ENCODE measurements at regions not wholly inside any gene's neighbourhood (a gene's known extent, or its start where the extent isn't known, plus 50 kb on each side); places are given as distances from the start of the nearest gene placed in this dataset.

- no peak for DNase-seq (ENCODE audit: low spot score)
Measured at GRCh38 chr2:172364261-172364660, 63.1 kb upstream of the ITGA6 start.

- no peak for DNase-seq (ENCODE audit: low spot score)
Measured at GRCh38 chr2:172366596-172367150, 60.7 kb upstream of the ITGA6 start.

GRCh38 chr2:172370821-172371455 lies 56.4 kb upstream of the ITGA6 start:
- no peak for DNase-seq (ENCODE audit: low spot score)

GRCh38 chr2:172372436-172372835 lies 55.0 kb upstream of the ITGA6 start:
- DNase-seq (ENCODE audit: low spot score), result no peak

- no peak for DNase-seq (ENCODE audit: low spot score)
Measured at GRCh38 chr2:172373076-172373475, 54.3 kb upstream of the ITGA6 start.

GRCh38 chr2:172373766-172374165 lies 53.6 kb upstream of the ITGA6 start:
- no peak for DNase-seq (ENCODE audit: low spot score)

GRCh38 chr2:172374318-172375240 lies 52.8 kb upstream of the ITGA6 start:
- DNase-seq (ENCODE audit: low spot score), result no peak

GRCh38 chr2:172375251-172375650 lies 52.1 kb upstream of the ITGA6 start:
- no peak for DNase-seq (ENCODE audit: low spot score)

- DNase-seq (ENCODE audit: low spot score), result no peak
Measured at GRCh38 chr2:172376016-172376415, 51.4 kb upstream of the ITGA6 start.

GRCh38 chr2:172376505-172377125 lies 50.8 kb upstream of the ITGA6 start:
- no peak for DNase-seq (ENCODE audit: low spot score)

- no peak for DNase-seq (ENCODE audit: low spot score)
Measured at GRCh38 chr2:172377408-172377807, 50.0 kb upstream of the ITGA6 start.
